ENCODE measurements at regions not wholly inside any gene's neighbourhood (a gene's known extent, or its start where the extent isn't known, plus 50 kb on each side); places are given as distances from the start of the nearest gene placed in this dataset.

DNA sequence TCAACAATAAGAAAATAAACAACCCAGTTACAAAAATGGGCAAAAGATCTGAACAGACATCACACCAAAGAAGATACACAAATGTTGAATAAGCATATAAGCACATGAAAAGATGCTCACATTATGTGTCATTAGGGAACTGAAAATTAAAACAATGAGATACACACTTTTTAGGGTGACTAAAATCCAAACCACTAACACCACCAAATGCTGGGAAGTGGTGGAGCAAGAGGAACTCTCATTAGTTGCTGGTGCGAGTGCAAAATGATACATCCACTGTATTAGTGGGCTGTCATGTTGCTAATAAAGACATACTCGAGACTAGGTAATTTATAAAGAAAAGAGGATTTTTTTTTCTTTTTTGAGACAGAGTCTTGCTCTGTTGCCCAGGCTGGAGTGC is 329.1 kb downstream of the TMEM38B start:
- TF ChIP-seq, protein P1, sequence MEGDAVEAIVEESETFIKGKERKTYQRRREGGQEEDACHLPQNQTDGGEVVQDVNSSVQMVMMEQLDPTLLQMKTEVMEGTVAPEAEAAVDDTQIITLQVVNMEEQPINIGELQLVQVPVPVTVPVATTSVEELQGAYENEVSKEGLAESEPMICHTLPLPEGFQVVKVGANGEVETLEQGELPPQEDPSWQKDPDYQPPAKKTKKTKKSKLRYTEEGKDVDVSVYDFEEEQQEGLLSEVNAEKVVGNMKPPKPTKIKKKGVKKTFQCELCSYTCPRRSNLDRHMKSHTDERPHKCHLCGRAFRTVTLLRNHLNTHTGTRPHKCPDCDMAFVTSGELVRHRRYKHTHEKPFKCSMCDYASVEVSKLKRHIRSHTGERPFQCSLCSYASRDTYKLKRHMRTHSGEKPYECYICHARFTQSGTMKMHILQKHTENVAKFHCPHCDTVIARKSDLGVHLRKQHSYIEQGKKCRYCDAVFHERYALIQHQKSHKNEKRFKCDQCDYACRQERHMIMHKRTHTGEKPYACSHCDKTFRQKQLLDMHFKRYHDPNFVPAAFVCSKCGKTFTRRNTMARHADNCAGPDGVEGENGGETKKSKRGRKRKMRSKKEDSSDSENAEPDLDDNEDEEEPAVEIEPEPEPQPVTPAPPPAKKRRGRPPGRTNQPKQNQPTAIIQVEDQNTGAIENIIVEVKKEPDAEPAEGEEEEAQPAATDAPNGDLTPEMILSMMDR (IDR thresholded peaks at IDR 0.05): no peak
- TF ChIP-seq EZH2phosphoT487 (IDR thresholded peaks at IDR 0.05) (no peak), EZH2 (IDR thresholded peaks at IDR 0.05) (no peak)

Data from neural progenitor cell (in vitro differentiated cells).